SK-N-SH (cell line): ENCODE measurements at regions not wholly inside any gene's neighbourhood (a gene's known extent, or its start where the extent isn't known, plus 50 kb on each side); places are given as distances from the start of the nearest gene placed in this dataset.

Source experiments
- CTCF ChIA-PET: fragments of 300-600, 350-600 bp; formaldehyde crosslinking; extraction: SDS; loops from one replicate; lab custom pipeline; 2021; lab: Yijun Ruan, JAX
- POLR2A ChIA-PET: fragments of 350-600 bp; sonication (Branson Sonifier 250); formaldehyde crosslinking; extraction: SDS; loops from one replicate; lab custom pipeline; 2020; ENCODE audit warnings: antibody characterized with exemption, inconsistent platforms; lab: Yijun Ruan, JAX
- DNase-seq: peaks from one replicate; pipeline ENCODE4 v3.0.0; 2012
- H2AFZ ChIP-seq: fragments of 200-600 bp; sonication (generic); 2 replicates; pipeline ENCODE4 v1.8.1; 2016; ENCODE audit warnings: antibody characterized with exemption, mild to moderate bottlenecking, low read depth
- H3F3A ChIP-seq: fragments of 200-600 bp; sonication (generic); replicated peaks from 2 replicates; pipeline ENCODE3; 2016; ENCODE audit warnings: antibody characterized with exemption, mild to moderate bottlenecking; ENCODE audit not compliant: insufficient read depth
- H3K27ac ChIP-seq, 2 experiments: fragments of 200-500 bp in 1 of 2; fragments of 200-600 bp in 1 of 2; sonication (Bioruptor generic) in 1 of 2; sonication (generic), shearing (Covaris generic) in 1 of 2; 2 replicates each; pipeline versions ENCODE4 v1.5.1 to v1.6.1; 2014 to 2016; ENCODE audit warnings: low read depth in 2 of 2, inconsistent platforms in 1 of 2, low read length in 1 of 2, mild to moderate bottlenecking in 1 of 2, mixed read lengths in 1 of 2
- H3K27me3 ChIP-seq: fragments of 200-600 bp; sonication (generic), shearing (Covaris generic); 2 replicates; pipeline ENCODE4 v1.6.1; 2016; ENCODE audit warnings: mixed run types; ENCODE audit not compliant: insufficient read depth
- H3K36me3 ChIP-seq, 2 experiments: fragments of 200-500 bp in 1 of 2; fragments of 200-600 bp in 1 of 2; sonication (Bioruptor generic) in 1 of 2; sonication (generic) in 1 of 2; replicated peaks in 1 of 2; 2 replicates each; pipeline versions ENCODE3 to v1.5.1; 2014 to 2016; ENCODE audit warnings: low read length in 1 of 2, mild to moderate bottlenecking in 1 of 2; ENCODE audit not compliant: insufficient read depth in 2 of 2, control insufficient read depth in 1 of 2
- H3K4me1 ChIP-seq, 2 experiments: fragments of 200-500 bp in 1 of 2; fragments of 200-600 bp in 1 of 2; sonication (Bioruptor generic) in 1 of 2; sonication (generic), shearing (Covaris generic) in 1 of 2; 2 replicates each; pipeline versions ENCODE4 v1.5.1 to v1.6.1; 2014 to 2016; ENCODE audit warnings: low read depth in 1 of 2, low read length in 1 of 2, mixed run types in 1 of 2; ENCODE audit not compliant: insufficient read depth in 2 of 2, control insufficient read depth in 1 of 2
- H3K4me2 ChIP-seq: fragments of 200-600 bp; sonication (generic), shearing (Covaris generic); 2 replicates; pipeline ENCODE4 v1.6.1; 2017; ENCODE audit warnings: mixed run types
- H3K4me3 ChIP-seq, 2 experiments: fragments of 200-500 bp in 1 of 2; fragments of 200-600 bp in 1 of 2; sonication (Bioruptor generic) in 1 of 2; sonication (generic), shearing (Covaris generic) in 1 of 2; 2 replicates each; pipeline versions ENCODE4 v1.5.1 to v1.8.1; 2014 to 2016; ENCODE audit warnings: low read depth in 2 of 2, inconsistent platforms in 1 of 2, low read length in 1 of 2, mild to moderate bottlenecking in 1 of 2, mixed read lengths in 1 of 2, moderate library complexity in 1 of 2
- H3K79me2 ChIP-seq: fragments of 200-600 bp; sonication (generic); 2 replicates; pipeline ENCODE4 v1.8.1; 2017; ENCODE audit warnings: mild to moderate bottlenecking; ENCODE audit not compliant: insufficient read depth
- H3K9ac ChIP-seq: fragments of 200-600 bp; sonication (generic); 2 replicates; pipeline ENCODE4 v1.6.1; 2017; ENCODE audit warnings: mixed run types
- H3K9me2 ChIP-seq: fragments of 200-600 bp; sonication (generic); 2 replicates; pipeline ENCODE4 v1.6.1; 2017; ENCODE audit warnings: mixed run types
- H3K9me3 ChIP-seq: fragments of 200-600 bp; sonication (generic); 2 replicates; pipeline ENCODE4 v1.6.1; 2017; ENCODE audit warnings: mixed run types, mild to moderate bottlenecking, moderate library complexity
- H4K20me1 ChIP-seq: fragments of 200-600 bp; sonication (generic); 2 replicates; pipeline ENCODE4 v1.6.1; 2017; ENCODE audit warnings: mild to moderate bottlenecking, mixed run types; ENCODE audit not compliant: insufficient read depth
- ELF1 ChIP-seq: IDR thresholded peaks from 2 replicates; pipeline ENCODE4 v1.4.0; 2012
- EP300 ChIP-seq, 2 experiments: IDR thresholded peaks; 2 replicates each; pipeline versions ENCODE4 v1.4.0 to v1.6.1; 2012; ENCODE audit warnings: borderline replicate concordance in 1 of 2, low read depth in 1 of 2, low read length in 1 of 2
- GABPA ChIP-seq: IDR thresholded peaks from 2 replicates; pipeline ENCODE4 v1.4.0; 2012; ENCODE audit warnings: low read depth, mild to moderate bottlenecking
- JUND ChIP-seq: IDR thresholded peaks from 2 replicates; pipeline ENCODE4 v1.4.0; 2012
- MEF2A ChIP-seq: IDR thresholded peaks from 2 replicates; pipeline ENCODE4 v1.4.0; 2012; ENCODE audit warnings: low read depth, borderline replicate concordance
- NFIC ChIP-seq: IDR thresholded peaks from 2 replicates; pipeline ENCODE4 v1.4.0; 2012; ENCODE audit warnings: borderline replicate concordance
- NRF1 ChIP-seq: IDR thresholded peaks from 2 replicates; pipeline ENCODE4 v1.6.1; 2012; ENCODE audit warnings: low read depth, mild to moderate bottlenecking, low read length
- POLR2AphosphoS5 ChIP-seq: IDR thresholded peaks from 2 replicates; pipeline ENCODE4 v1.6.1; 2012; ENCODE audit warnings: low read depth, low read length
- RCOR1 ChIP-seq: fragments of 150-350 bp; IDR thresholded peaks from 2 replicates; pipeline ENCODE4 v1.6.1; 2017; ENCODE audit warnings: antibody characterized with exemption, low read length
- REST ChIP-seq: IDR thresholded peaks from 2 replicates; pipeline ENCODE4 v1.6.1; 2012; ENCODE audit warnings: mild to moderate bottlenecking, low read depth, low read length, moderate library complexity
- RFX5 ChIP-seq: IDR thresholded peaks from 2 replicates; pipeline ENCODE4 v1.6.1; 2012; ENCODE audit warnings: mild to moderate bottlenecking, improper control_type of control experiment, low read length
- RXRA ChIP-seq: IDR thresholded peaks from 2 replicates; pipeline ENCODE4 v1.4.0; 2012; ENCODE audit warnings: low read depth, mild to moderate bottlenecking, borderline replicate concordance
- SMC3 ChIP-seq: IDR thresholded peaks from 2 replicates; pipeline ENCODE4 v1.6.1; 2012; ENCODE audit warnings: low read depth, low read length, improper control_type of control experiment
- TAF1 ChIP-seq: IDR thresholded peaks from 2 replicates; pipeline ENCODE4 v1.6.1; 2012; ENCODE audit warnings: low read depth, mild to moderate bottlenecking, low read length, moderate library complexity, borderline replicate concordance
- TCF12 ChIP-seq: IDR thresholded peaks from 2 replicates; pipeline ENCODE4 v1.4.0; 2012
- USF1 ChIP-seq: IDR thresholded peaks from 2 replicates; pipeline ENCODE4 v1.4.0; 2012; ENCODE audit warnings: low read depth, borderline replicate concordance
- USF2 ChIP-seq: fragments of 150-350 bp; IDR thresholded peaks from 2 replicates; pipeline ENCODE4 v1.6.1; 2017; ENCODE audit warnings: antibody characterized with exemption, low read length, low read depth, borderline replicate concordance
- ZBTB33 ChIP-seq: IDR thresholded peaks from 2 replicates; pipeline ENCODE4 v1.4.0; 2012; ENCODE audit warnings: low read depth, borderline replicate concordance
- WGBS: methylation state at CpG from one replicate; pipeline ENCODE4 v1.1.6; 2017; ENCODE audit warnings: low lambda C conversion rate; 5-methylcytosine and 5-hydroxymethylcytosine counted together

- 29% methylated on average over 12 of the region's 12 CpGs for WGBS
- no peak for TF ChIP-seq NFIC
- TF ChIP-seq GABPA = no peak
- no peak for TF ChIP-seq USF1
- no peak for TF ChIP-seq NRF1
- no peak for TF ChIP-seq RCOR1
- TF ChIP-seq RFX5 = no peak
- no peak for TF ChIP-seq MEF2A
- no peak for TF ChIP-seq POLR2AphosphoS5
- no peak for TF ChIP-seq RXRA
- TF ChIP-seq SMC3 = no peak
- no peak for TF ChIP-seq ELF1
- TF ChIP-seq JUND = no peak
- no peak for TF ChIP-seq TAF1
- TF ChIP-seq REST = no peak
- no peak for TF ChIP-seq TCF12
- TF ChIP-seq EP300 (IDR thresholded peaks at IDR 0.05; ENCODE audit: borderline replicate concordance in 1 of 2, low read depth in 1 of 2, low read length in 1 of 2) = no peak
- TF ChIP-seq USF2 = no peak
- no peak for TF ChIP-seq ZBTB33
- Histone ChIP-seq H3K79me2 (no peaks in the 10 kb centered on the region), H3K9me2 (no peaks in the 10 kb centered on the region), H3K9ac (no peak overlapping the region), H3F3A (no peaks in the 10 kb centered on the region), H3K4me3 (no peak overlapping the region), H2AFZ (no peak overlapping the region), H3K4me2 (no peak overlapping the region), H4K20me1 (no peaks in the 10 kb centered on the region), H3K36me3 (no peaks in the 10 kb centered on the region), H3K9me3 (no peaks in the 10 kb centered on the region), H3K27ac (no peak overlapping the region), H3K27me3 (peaks cover 12% of the 10 kb centered on the region; the same call in 1 of the 2 replicates), H3K4me1 (no peaks in the 10 kb centered on the region)
- no peak for DNase-seq
- CTCF ChIA-PET = no interaction called here
- POLR2A ChIA-PET = interaction anchor here (0.7 kb wide), 1 partner anchor 10 kb away, joined by 3 read pairs; no protein-coding TSS in a partner anchor
Measured at GRCh38 chr2:114031605-114032505, 142.0 kb downstream of the ACTR3 start.
